Inferior parietal cortex (tissue), 1 donor: ENCODE measurements at regions not wholly inside any gene's neighbourhood (a gene's known extent, or its start where the extent isn't known, plus 50 kb on each side); places are given as distances from the start of the nearest gene placed in this dataset.

Experiments
- DNase-seq: peaks from one replicate; pipeline ENCODE4 v3.0.0-alpha.2; 2016; ENCODE audit errors: extremely low spot score

- DNase-seq, result peak; percentile 34
Measured at GRCh38 chr13:76711550-76712182, 174.5 kb downstream of the KCTD12 start.

- no peak for DNase-seq
Measured at GRCh38 chr13:76709851-76710250, 176.4 kb downstream of the KCTD12 start.

GRCh38 chr13:76708138-76708688 lies 178.0 kb downstream of the KCTD12 start:
- no peak for DNase-seq

- DNase-seq, result no peak
Measured at GRCh38 chr13:76707360-76707759, 178.8 kb downstream of the KCTD12 start.

GRCh38 chr13:76703621-76704288 lies 182.4 kb downstream of the KCTD12 start:
- DNase-seq, result no peak

- DNase-seq, result no peak
Measured at GRCh38 chr13:76703216-76703615, 183.0 kb downstream of the KCTD12 start.

GRCh38 chr13:76697288-76697687 lies 188.9 kb downstream of the KCTD12 start:
- DNase-seq, result no peak

GRCh38 chr13:76696370-76696769 lies 189.8 kb downstream of the KCTD12 start:
- no peak for DNase-seq

- no peak for DNase-seq
Measured at GRCh38 chr13:76693086-76693485, 193.1 kb downstream of the KCTD12 start.

GRCh38 chr13:76692346-76692745 lies 193.9 kb downstream of the KCTD12 start:
- no peak for DNase-seq

- no peak for DNase-seq
Measured at GRCh38 chr13:76690611-76691010, 195.6 kb downstream of the KCTD12 start.

- DNase-seq, result no peak
Measured at GRCh38 chr13:76687467-76687866, 198.7 kb downstream of the KCTD12 start.

- no peak for DNase-seq
Measured at GRCh38 chr13:76685938-76686337, 200.3 kb downstream of the KCTD12 start.

GRCh38 chr13:76684336-76684735 lies 201.9 kb downstream of the KCTD12 start:
- no peak for DNase-seq

GRCh38 chr13:76683854-76684253 lies 202.4 kb downstream of the KCTD12 start:
- DNase-seq, result no peak

GRCh38 chr13:76683168-76683567 lies 203.0 kb downstream of the KCTD12 start:
- DNase-seq, result no peak

GRCh38 chr13:76680112-76680511 lies 206.1 kb downstream of the KCTD12 start:
- DNase-seq, result no peak

- DNase-seq, result no peak
Measured at GRCh38 chr13:76677043-76677442, 209.2 kb downstream of the KCTD12 start.

- DNase-seq, result no peak
Measured at GRCh38 chr13:76672420-76672819, 213.8 kb downstream of the KCTD12 start.

GRCh38 chr13:76668716-76669115 lies 217.5 kb downstream of the KCTD12 start:
- no peak for DNase-seq

- DNase-seq, result no peak
Measured at GRCh38 chr13:76668141-76668540, 218.1 kb downstream of the KCTD12 start.

GRCh38 chr13:76667551-76667950 lies 218.7 kb downstream of the KCTD12 start:
- DNase-seq, result no peak

GRCh38 chr13:76663592-76664335 lies 222.4 kb downstream of the KCTD12 start:
- DNase-seq, result peak; percentile 57
